PC-9 (cell line): ENCODE measurements at regions not wholly inside any gene's neighbourhood (a gene's known extent, or its start where the extent isn't known, plus 50 kb on each side); places are given as distances from the start of the nearest gene placed in this dataset.

ENCODE experiments used
- BruUV-seq: library from RNA; stranded (reverse); fragments of 400-500 nt; replicated peaks from 2 replicates; lab custom pipeline; 2021; lab: Mats Ljungman, UMichigan
- CTCF ChIA-PET: fragments of 300-600 bp; sonication (Branson Sonifier 250); formaldehyde crosslinking; loops from one replicate; lab custom pipeline; 2022; ENCODE audit warnings: antibody characterized with exemption; lab: Charles Lee
- POLR2A ChIA-PET: fragments of 300-600 bp; sonication (Branson Sonifier 250); formaldehyde crosslinking; loops from one replicate; lab custom pipeline; 2022; ENCODE audit warnings: antibody characterized with exemption; ENCODE audit not compliant: unreplicated experiment; lab: Charles Lee
- DNase-seq, 2 experiments: peaks; one replicate each; pipeline versions ENCODE4 v3.0.0 to v3.0.0-alpha.2; 2015 to 2022; ENCODE audit warnings: mixed read lengths in 1 of 2
- H2AFZ ChIP-seq: fragments of 200-600 bp; sonication (generic); 2 replicates; pipeline ENCODE4 v1.8.1; 2017; ENCODE audit warnings: antibody characterized with exemption
- H3F3A ChIP-seq: fragments of 200-600 bp; sonication (generic); 2 replicates; pipeline ENCODE4 v1.8.1; 2017; ENCODE audit warnings: antibody characterized with exemption, mild to moderate bottlenecking, low read depth; ENCODE audit not compliant: insufficient read depth
- H3K27ac ChIP-seq: fragments of 200-600 bp; sonication (generic); 2 replicates; pipeline ENCODE4 v1.6.1; 2016; ENCODE audit warnings: mixed run types
- H3K27me3 ChIP-seq: fragments of 200-600 bp; sonication (generic); 2 replicates; pipeline ENCODE4 v1.6.1; 2016; ENCODE audit warnings: low read depth, mixed run types; ENCODE audit not compliant: insufficient read depth
- H3K36me3 ChIP-seq: fragments of 200-600 bp; sonication (generic); 2 replicates; pipeline ENCODE4 v1.6.1; 2016; ENCODE audit warnings: low read depth, mixed run types
- H3K4me1 ChIP-seq: fragments of 200-600 bp; sonication (generic); replicated peaks from 2 replicates; pipeline ENCODE4 v1.6.1; 2016; ENCODE audit warnings: mixed run types; ENCODE audit not compliant: insufficient read depth
- H3K4me2 ChIP-seq: fragments of 200-600 bp; sonication (generic); 2 replicates; pipeline ENCODE4 v1.6.1; 2017; ENCODE audit warnings: mixed run types
- H3K4me3 ChIP-seq: fragments of 200-600 bp; sonication (generic); 2 replicates; pipeline ENCODE4 v1.6.1; 2016; ENCODE audit warnings: mixed run types
- H3K79me2 ChIP-seq: fragments of 200-600 bp; sonication (generic); 2 replicates; pipeline ENCODE4 v1.6.1; 2017; ENCODE audit warnings: low read depth, mixed run types
- H3K9me2 ChIP-seq: fragments of 200-600 bp; sonication (generic); 2 replicates; pipeline ENCODE4 v1.8.1; 2017; ENCODE audit warnings: mild to moderate bottlenecking; ENCODE audit not compliant: insufficient read depth
- H3K9me3 ChIP-seq: fragments of 200-600 bp; sonication (generic); 2 replicates; pipeline ENCODE4 v1.8.1; 2016; ENCODE audit warnings: low read depth; ENCODE audit not compliant: insufficient read depth
- H4K20me1 ChIP-seq: fragments of 200-600 bp; sonication (generic); 2 replicates; pipeline ENCODE4 v1.8.1; 2017; ENCODE audit not compliant: insufficient read depth
- CTCF ChIP-seq: fragments of 200-600 bp; sonication (generic); conservative IDR thresholded peaks from 2 replicates; pipeline ENCODE4 v1.6.1; 2017; ENCODE audit warnings: mixed run types, antibody characterized with exemption, mild to moderate bottlenecking, moderate library complexity
- EZH2 ChIP-seq: fragments of 200-600 bp; sonication (generic); IDR thresholded peaks from 2 replicates; pipeline ENCODE4 v1.8.0; 2017; ENCODE audit warnings: antibody characterized with exemption, low read depth
- intact Hi-C: fragments of 100-400 bp; cut with micrococcal nuclease; formaldehyde crosslinking; loops from one replicate; pipeline ENCODE4 v1.10.0; 2022; ENCODE audit not compliant: unreplicated experiment

- Histone ChIP-seq H4K20me1 (no peaks in the 10 kb centered on the region), H3K27me3 (peaks cover 3% of the 10 kb centered on the region; the same call in 1 of the 2 replicates), H3K4me2 (no peak overlapping the region), H3K4me1 (no peaks in the 10 kb centered on the region), H3K9me2 (no peaks in the 10 kb centered on the region), H3K9me3 (no peaks in the 10 kb centered on the region), H2AFZ (no peak overlapping the region), H3K79me2 (no peaks in the 10 kb centered on the region), H3K36me3 (no peaks in the 10 kb centered on the region), H3K4me3 (no peak overlapping the region), H3F3A (no peaks in the 10 kb centered on the region), H3K27ac (no peak overlapping the region)
- TF ChIP-seq EZH2: no peak
- TF ChIP-seq CTCF: no peak
- CTCF ChIA-PET: no interaction called here
- DNase-seq: no peak
- no TSS peak for BruUV-seq
- POLR2A ChIA-PET: no interaction called here
- intact Hi-C loops: no loop called here
Measured at GRCh38 chr11:95536047-95536690, 253.4 kb downstream of the FAM76B start.

GRCh38 chr11:95534809-95535208 is 254.8 kb downstream of the FAM76B start:
- no peak overlapping the region for H3K4me3 ChIP-seq
- no TSS peak for BruUV-seq
- no peaks in the 10 kb centered on the region for H3K36me3 ChIP-seq
- H3K79me2 ChIP-seq: no peaks in the 10 kb centered on the region
- no peak overlapping the region for H3K4me2 ChIP-seq
- ChIA-PET CTCF (no interaction called here), POLR2A (no interaction called here)
- H3K9me3 ChIP-seq: no peaks in the 10 kb centered on the region
- no peaks in the 10 kb centered on the region for H4K20me1 ChIP-seq
- H3K9me2 ChIP-seq: no peaks in the 10 kb centered on the region
- H3K27me3 ChIP-seq: peaks cover 3% of the 10 kb centered on the region; the same call in 1 of the 2 replicates
- H2AFZ ChIP-seq: no peak overlapping the region
- no peak for TF ChIP-seq EZH2
- no peak for TF ChIP-seq CTCF
- DNase-seq: no peak
- no peak overlapping the region for H3K27ac ChIP-seq
- H3K4me1 ChIP-seq: no peaks in the 10 kb centered on the region
- intact Hi-C loops: no loop called here
- no peaks in the 10 kb centered on the region for H3F3A ChIP-seq

- Histone ChIP-seq H2AFZ (no peak overlapping the region), H3F3A (no peaks in the 10 kb centered on the region), H3K4me3 (no peak overlapping the region), H3K36me3 (no peaks in the 10 kb centered on the region), H3K4me1 (no peaks in the 10 kb centered on the region), H3K9me3 (no peaks in the 10 kb centered on the region), H4K20me1 (no peaks in the 10 kb centered on the region), H3K79me2 (no peaks in the 10 kb centered on the region), H3K4me2 (no peak overlapping the region), H3K27me3 (peaks cover 3% of the 10 kb centered on the region; the same call in 1 of the 2 replicates), H3K27ac (no peak overlapping the region), H3K9me2 (no peaks in the 10 kb centered on the region)
- intact Hi-C loops: no loop called here
- POLR2A ChIA-PET: no interaction called here
- no peak for TF ChIP-seq EZH2
- BruUV-seq: no TSS peak
- CTCF ChIA-PET: interaction anchor here (0.5 kb wide), 1 partner anchor 232 kb away, joined by 3 read pairs; no protein-coding TSS in a partner anchor
- no peak for DNase-seq
Measured at GRCh38 chr11:95534226-95534625, 255.4 kb downstream of the FAM76B start.

- Histone ChIP-seq H3K9me2 (no peaks in the 10 kb centered on the region), H3K27ac (no peak overlapping the region), H4K20me1 (no peaks in the 10 kb centered on the region), H3K79me2 (no peaks in the 10 kb centered on the region), H3K27me3 (peaks cover 3% of the 10 kb centered on the region; the same call in 1 of the 2 replicates), H3K4me2 (no peak overlapping the region), H3K4me3 (no peak overlapping the region), H3K9me3 (no peaks in the 10 kb centered on the region), H2AFZ (no peak overlapping the region), H3K36me3 (no peaks in the 10 kb centered on the region), H3K4me1 (no peaks in the 10 kb centered on the region), H3F3A (no peaks in the 10 kb centered on the region)
- BruUV-seq: no TSS peak
- ChIA-PET CTCF (no interaction called here), POLR2A (no interaction called here)
- no peak for TF ChIP-seq EZH2
- TF ChIP-seq CTCF: no peak
- no peak for DNase-seq
- intact Hi-C loops: no loop called here
Measured at GRCh38 chr11:95531116-95531515, 258.5 kb downstream of the FAM76B start.
